ENCODE measurements at regions not wholly inside any gene's neighbourhood (a gene's known extent, or its start where the extent isn't known, plus 50 kb on each side); places are given as distances from the start of the nearest gene placed in this dataset.

DNA sequence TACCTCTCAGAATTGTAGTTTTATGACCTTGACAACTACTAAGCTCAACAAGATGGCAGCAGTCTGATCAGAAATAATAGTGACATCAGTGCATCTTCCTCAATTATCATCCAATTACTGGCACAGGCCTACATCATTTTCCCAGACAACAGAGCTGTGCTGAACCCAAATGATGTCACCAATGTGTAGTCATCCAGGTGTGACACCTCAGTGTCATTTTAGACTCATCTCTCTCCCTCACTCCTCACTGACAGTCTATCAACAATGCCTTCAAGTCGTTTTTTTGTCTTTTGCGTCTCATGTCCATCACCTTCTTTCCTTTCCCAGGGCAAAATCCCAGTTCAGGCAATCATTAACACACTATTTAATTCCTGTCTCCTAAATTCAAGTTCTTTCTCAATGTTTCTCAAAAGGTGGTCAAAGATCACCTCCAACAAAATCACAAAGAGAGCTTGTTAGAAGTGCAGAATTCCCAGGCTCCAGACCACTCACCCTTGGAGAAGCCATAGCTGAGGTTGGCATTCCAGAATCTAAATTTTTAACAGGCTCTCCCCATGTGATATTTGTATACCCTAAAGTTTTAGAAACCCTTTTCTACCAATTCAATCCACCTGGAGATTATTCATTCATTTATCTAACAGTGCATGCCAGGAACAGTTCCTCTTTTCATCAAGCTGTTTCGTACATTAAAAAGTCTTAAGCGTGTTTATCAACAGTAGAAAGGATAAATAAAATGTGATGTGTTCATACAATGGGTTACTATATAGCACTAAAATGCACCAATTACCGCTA lies 125.3 kb upstream of the KLF7 start:
- DNase-seq: no peak

DNA sequence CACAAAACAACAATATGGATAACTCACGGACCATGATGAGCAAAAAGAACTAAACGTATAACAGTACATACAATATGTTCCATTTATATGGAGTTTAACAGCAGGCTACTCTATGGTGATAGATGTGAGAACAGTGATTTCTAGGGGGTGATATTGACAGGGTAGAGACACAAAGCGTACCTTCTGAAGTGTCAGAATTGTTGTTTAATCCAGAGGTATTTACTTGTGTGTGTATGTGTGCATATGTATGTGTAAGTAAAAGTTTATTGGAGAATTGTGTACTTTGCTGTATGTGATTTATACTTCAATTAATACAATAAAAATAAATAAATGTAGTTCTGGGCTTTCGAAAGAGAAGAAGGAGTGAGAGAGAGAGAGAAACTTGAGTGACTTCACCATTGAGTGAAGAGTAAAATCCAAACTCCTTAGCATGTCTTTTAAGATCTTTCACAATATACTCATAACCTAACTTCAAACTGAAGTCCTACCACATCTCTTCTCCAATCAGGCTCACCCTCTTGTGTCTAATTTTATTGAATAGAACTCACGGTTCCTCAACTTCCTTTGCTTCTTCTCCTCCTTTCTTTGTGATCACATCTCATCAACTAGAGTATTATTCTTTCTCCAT lies 126.0 kb upstream of the KLF7 start:
- DNase-seq: no peak

DNA sequence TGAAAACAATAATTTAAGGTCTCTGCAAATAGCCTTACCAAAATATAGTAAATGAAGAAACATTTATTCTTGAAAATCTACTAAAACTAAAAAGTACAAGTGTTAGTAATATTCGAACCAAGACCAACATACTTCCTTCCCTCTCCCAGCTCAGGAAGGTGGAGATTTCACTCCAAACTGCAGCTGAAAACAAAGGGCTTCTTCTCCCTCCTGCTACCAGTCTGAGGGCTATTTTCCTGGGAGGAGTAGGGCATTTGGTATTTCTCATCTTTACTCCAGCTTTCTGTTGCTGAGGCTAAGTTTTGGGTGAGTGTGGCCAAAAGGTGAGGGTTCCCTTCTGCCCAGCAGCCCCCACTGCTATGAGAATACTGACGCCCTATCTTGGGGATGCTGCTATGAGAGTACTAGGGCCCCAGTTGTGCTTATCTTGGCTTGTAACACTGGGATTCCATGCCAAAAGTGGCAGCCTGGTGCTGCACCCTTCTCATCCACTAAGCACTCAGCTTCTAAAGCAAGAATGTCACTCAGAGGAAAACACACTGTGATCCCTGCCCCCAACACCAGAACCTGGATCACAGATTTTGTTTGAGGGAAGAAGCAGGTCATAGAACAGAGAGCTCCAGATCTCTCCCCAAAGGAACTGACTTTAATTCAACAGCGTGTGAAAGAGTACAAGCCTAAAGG lies 130.7 kb upstream of the KLF7 start:
- no peak for DNase-seq

DNA sequence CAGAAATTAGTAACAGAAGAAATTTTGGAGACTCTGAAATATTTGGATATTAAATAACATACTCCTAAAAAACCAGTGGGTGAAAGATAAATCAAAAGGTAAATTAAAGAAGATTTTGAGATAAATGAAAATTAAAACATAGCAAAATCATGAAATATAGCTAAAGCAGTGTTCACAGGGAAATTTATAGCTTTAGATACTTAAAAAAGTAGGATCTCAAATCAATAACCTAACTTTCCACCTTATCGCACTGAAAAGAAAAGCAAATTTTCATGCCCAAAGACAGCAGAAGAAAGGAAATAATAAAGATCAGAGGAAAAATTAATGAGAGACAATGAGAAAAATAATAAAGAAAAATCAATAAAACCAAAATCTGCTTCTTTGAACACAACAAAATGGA lies 135.1 kb upstream of the KLF7 start:
- DNase-seq: no peak

DNA sequence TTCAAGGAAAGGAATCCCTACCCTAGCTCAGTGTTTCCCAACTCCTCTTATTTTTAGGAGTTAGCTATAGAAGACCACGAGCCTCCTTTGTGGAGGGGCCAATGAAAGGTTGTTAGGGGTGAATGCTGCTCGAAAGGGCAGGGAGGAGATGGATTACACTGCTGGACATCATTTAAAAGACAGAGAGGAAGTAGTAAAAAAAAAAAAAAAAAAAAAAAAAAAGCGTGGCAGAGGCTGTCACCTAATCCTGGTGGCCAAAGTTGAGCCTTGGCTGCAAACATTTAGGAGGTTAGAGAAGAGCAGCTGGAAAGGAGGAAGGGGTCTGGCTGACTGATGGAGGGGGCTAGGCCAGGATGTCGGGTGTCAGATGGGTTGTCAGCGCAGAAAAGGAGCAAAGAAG lies 139.0 kb upstream of the KLF7 start:
- DNase-seq: no peak

DNA sequence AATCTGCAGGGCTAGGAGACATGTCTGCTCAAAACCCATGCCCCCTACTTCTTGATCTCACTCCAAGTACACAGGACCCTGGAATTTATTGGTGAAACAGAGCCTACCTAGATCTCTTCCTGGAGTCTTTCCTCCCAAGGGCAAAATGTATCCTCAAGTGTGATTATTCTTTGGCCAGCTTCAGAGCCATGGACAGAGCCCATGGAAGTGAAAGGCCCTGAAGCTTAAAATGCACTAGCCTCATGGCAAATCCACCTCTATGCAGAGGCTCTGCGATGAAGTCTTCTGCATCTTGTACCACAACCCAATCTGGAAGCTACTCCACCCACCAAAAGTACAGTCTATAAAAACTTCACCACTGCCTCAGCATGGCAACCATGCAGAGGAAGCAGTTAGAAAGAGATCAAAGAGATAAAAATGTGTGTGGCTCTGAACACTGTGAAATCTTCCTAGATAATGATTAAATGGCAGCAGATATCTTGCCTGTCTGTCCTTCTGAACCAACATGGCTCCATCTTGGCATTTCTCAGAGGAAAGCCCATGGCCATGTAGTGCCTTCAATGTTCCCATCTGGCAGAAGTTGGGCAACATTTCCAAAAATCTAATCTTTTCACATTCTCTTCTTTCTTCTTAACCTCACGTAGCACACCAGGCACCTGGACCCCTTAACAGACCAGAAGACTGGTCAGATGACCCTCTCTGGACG lies 142.9 kb upstream of the KLF7 start:
- DNase-seq: no peak

DNA sequence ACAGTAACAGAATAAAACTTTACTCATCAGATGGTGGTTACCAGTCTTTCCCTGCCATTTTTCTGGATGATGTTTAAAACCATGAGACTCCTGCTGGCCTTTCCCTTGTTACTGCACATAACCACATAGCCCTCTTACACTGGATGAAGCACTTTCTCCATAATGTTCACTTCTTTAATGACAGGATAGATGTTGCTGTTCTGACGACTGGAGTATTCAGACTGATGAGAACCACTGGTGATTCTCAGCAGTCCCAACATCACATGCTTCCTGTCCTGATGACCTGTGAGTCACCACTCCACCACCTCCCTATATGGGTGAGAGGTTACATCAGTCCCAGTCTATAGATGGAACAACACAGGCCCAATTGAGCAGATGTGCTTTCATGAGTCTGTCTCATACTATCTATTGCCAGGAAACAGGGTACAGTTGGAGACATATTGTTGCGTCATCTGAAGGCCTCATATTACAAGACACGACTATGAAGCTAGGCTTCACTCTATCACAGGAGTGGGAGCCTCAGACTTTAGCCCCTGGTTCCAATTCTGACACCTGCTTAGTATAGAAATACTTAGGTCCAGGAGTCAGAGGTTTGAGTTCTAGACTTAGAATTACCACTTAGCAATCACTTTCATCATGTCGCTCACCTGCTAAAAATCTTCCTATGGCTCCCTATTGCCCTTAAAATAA lies 145.7 kb upstream of the KLF7 start:
- DNase-seq: no peak

DNA sequence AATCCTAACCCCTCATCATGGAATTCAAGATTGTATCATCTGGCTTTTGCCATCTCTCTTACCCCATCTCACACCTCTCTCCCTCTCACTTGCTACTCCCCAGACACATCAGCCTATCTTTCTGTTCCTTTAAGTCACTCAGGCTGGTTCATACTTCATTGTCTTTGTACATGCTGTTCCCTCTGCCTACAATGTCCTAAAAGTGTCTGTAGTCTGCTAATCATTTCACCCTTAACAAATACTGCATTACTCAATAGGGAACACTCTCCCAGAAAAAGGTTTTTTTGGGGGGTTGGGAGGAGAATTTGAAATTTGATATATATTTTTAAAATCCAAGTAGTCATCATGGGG lies 146.2 kb upstream of the KLF7 start:
- no peak for DNase-seq

DNA sequence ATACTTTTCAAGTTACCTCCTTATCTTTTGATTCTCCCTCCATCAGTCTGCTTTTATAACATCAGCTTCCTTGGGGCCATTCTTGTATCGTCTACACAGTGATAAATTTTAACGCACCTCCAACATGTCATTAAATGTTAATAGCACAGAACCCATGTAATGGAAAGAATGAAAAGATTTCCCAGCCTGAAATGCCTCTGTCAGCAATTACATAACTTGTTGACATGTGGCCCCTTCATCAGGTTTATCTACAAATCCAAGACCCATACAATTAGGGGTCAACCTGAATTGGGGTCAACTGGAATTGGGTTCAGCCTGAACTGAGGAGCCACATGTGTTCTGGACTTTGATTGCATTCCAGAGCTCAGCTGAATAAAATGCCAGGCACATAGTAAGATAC lies 148.2 kb upstream of the KLF7 start:
- DNase-seq: no peak

DNA sequence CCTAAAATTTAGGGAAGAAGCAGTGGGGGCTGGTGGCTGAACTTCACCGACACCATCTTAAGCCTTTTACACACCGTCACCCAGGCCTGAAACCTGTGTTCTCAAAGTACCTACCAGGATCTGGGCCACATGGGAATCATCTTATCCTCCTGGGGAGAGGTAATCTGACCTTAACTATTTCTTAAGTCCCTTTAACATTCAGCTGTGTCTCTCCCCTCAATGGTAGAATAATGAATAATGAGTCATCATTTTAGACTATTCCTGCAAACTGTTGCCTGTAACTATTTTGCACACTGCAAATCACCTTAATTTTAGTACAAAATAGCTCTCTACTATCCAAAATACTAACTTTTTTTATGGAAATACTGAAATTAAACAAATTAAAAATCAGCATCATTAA lies 149.4 kb upstream of the KLF7 start:
- no peak for DNase-seq

DNA sequence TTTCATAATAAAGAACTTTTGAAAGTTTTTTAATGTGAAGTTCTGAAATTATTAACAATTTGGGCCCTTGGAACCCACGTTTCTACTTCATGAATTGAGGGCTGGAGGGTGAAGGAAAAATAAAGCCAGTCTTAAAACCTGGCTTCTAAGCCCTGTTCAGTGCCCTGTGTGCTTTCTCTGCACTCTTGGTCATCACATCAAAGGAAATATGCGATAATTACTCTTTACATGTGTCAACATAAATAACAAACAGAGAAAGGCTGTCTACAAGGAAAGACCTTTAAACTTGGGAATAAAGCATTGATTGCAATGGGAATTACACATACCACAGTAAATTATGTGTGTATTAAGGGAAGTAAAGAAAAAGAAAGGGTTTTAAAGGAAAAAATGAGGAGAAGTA lies 150.7 kb upstream of the KLF7 start:
- no peak for DNase-seq

DNA sequence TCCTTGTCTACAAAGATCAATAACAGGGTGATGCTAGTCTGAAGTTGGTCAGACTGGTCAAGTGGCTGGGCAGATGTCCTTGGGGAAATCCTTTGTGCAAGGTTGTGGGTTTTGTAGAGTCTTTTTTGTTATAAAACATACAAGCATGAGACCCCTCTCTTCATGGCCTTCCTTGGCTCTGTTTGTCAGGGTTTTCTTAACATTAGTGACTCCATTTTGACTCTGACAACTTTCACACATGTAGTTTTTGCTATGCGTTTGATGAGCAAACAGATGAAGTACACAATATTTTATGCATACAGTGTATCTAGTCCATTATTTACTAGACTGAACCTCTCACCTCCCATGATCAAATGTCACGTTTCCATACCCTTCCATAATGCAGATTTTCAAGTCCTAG lies 151.2 kb upstream of the KLF7 start:
- no peak for DNase-seq

DNA sequence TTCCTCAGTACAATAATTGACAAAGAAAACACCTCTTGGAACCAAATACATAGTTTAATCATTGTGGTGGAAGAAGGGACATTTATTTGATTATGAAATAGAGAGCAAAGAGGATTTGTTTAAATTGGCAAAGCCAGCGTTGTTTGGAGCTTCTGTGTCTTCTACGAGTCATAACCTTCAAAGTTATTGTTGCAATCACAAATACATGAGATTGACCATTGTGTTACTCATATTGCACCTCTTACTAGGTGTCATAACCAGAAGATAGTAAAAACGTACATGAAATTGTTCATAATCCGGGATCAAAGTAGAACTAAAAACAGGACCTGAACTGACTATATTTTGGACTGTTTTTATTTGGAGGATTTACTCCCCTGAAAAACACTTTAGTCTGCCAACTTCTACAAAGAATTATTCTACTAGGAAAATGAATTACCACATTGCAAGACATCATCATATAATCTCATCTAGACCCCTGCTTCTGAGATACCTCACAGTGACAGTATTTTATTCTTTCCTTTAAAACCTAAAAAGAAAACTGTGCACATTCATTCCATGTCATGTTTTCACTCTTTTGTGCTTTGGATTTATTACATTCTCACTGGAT lies 151.7 kb upstream of the KLF7 start:
- no peak for DNase-seq

DNA sequence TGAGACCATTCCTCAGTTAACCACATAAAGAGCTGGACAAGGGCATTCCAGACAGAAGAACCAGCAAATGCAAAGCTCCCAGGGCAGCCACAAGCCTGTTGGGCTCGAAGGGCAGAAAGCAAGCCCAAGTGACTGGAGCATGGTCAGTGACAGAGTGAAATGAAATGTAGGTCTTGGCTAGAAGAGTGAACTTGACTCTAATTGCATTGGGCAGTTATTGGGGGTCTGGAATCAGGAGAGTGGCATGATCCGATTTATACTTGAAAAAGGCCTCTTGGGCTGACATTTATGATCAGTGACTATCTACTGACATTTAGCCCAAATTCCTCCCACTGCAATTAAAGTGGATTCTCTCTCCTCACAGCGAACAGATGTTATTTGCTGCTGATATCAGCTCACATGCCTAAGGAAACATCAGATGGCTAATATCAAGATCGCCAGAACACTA lies 152.5 kb upstream of the KLF7 start:
- DNase-seq: no peak

DNA sequence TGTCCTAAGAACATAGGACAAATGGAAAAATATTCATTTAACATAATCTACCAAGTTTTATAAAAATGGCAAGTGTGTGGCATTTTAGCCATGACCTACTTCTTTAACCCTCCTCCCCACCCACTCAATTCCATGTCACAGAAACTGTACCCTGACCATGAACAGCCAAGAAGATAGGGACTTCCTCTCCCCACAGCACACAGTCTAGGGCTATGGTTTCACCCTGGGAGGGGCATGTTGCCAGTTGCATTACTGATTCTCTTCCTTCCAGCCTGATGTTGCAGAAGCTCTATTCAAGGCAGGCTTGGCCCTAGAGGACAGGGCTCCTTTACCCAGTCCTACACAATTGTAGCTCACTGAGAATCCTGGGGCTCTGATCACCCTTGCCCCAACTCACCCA lies 153.6 kb upstream of the KLF7 start:
- no peak for DNase-seq

DNA sequence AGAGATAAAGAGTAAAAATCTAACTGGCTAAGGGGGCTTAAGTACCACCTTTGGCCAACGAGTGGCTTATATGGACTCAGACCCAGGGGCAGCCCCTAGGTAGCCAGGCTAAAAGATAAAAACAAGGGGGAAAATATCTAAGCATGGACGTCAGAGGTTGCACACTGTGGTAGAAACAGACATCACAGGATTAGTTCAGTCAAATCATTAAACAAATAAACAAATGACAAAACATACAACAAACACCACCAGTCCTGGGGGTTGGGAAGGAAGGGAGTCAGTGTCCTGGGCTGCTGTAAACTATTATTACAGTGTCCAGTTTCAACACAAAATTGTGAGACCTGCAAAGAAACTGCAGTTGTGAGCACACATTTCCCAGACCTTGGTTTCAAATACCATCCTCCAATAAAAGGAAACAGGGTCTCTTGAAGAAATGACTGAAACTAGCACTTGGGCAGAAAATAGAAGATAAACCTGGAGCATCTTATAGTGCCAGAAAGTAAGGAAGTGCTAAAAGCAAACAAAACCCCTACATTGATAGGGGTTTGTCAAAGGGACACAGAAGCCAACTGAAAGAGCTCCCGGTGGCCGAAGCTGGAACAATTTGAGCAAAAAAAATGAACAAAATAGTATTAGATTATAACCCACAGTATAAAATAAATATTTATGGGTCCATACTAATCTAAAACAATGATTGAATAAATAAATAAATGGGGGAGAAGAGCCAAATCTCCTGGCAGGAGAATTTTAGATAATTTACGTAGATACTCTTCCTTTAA lies 154.8 kb upstream of the KLF7 start:
- DNase-seq: no peak

DNA sequence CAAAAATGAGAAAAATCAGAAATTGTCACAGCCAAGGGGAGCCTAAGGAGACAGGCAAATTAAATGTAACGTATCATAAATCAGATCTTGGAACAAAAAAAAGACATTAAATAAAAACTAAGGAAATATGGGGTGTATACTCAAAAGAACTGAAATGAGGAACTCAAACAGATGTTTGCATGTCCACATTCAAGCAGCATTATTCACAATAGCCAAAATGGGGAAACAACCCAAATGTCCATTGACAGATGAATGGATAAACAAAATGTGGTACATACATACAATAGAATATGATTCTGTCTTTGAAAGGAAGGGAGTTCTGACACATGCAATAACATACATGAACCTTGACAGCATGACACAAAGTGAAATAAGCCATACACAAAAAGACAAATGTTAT lies 155.8 kb upstream of the KLF7 start:
- DNase-seq: no peak

DNA sequence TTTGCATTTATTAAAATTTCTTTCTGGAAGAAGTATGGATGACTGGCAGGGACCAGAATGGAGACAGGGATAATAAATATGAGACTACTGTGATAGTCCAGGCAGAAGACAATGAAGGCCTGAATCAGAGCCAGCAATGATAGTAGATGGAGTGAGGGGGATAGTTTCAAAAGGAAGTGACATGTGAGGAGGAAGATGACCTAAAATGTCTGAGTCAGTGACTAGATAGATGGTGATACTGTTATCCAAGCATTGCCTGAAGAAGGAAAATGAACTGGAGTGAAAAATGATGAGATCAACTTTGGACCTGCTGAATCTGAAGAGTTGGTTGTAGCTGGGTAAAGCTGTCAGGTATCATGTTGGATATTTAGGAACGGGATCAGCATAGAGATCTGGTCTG lies 158.3 kb upstream of the KLF7 start:
- no peak for DNase-seq

DNA sequence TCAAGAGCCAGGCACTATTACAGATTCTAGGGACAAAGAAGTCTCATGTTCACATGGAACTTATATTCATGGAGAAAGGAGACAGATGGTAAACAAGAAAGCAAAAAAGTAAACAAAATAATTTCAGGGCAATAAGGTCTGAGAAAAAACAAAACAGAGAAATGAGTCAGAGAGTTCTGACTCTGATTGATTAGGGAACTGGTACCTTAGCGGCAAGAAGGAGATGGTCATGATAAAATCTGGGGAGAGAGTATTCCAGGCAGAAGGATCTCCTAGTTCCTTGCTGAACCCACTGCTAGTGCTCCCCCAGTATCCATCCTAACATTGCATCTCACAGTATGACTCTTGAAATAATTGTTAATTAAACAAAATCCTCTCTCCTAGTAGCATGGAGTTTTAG lies 161.8 kb upstream of the KLF7 start:
- DNase-seq: no peak

DNA sequence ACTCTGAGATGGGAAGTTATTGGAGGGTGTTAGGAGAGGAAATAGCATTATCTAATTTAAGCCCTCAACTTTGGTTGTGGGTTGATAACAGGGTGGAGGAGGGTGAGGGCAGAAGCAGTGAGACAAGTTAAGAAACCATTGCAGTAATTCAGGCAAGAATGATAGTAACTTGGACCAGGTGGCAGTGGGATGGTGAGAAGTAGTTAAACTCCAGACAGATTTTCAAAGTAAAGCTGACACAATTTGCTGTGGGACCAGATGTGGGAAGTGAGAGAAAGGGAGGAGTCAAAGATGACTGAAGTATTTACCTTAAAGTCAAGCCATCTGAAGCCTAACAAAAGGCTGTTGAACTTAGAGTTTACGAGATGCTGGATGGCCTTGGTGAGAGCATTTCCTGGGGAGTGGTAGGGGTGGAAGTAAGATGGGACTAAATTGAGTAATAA lies 163.2 kb upstream of the KLF7 start:
- no peak for DNase-seq

DNA sequence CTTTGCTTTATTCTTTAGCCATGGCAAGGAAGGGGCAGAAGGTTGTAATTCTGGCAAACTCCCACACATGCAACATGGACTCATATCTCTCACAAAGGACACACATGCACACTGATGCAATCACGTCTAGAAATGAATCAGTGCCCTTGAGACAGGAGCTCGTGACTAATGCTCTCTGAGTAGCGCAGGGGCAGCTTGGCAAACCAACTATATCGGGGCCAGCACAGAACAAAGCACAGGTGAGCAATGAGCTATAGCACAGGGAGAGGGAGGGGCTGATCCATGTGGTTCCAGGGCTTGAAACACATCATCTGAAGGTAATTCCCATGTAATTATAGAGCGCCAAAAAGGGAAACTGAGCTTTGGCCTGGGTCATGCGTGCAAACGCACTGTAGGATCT lies 165.2 kb upstream of the KLF7 start:
- no peak for DNase-seq

DNA sequence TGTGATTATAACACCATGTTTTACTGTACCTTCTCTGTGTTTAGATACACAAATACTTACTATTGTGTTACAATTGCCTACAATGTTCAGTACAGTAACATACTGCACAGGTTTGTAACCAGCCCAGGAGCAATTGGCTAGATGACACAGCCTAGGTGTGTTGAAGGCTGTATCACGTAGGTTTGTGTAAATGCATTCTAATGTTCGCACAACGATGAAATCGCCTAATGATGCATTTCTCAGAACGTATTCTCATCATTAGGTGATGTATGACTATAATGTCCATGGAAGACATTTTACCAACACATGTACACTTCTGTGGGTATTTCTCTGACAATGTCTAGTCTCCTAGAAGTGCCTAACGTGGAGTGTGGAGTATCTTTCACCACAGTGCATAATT lies 165.9 kb upstream of the KLF7 start:
- no peak for DNase-seq

Measured in right hindlimb (tissue), 1 donor.